ENCODE measurements at regions not wholly inside any gene's neighbourhood (a gene's known extent, or its start where the extent isn't known, plus 50 kb on each side); places are given as distances from the start of the nearest gene placed in this dataset.

GRCh38 chr9:10703139-10703538, 90.3 kb upstream of the PTPRD start:
- TF ChIP-seq CTCF (IDR thresholded peaks at IDR 0.05) (no peak), POLR2AphosphoS5 (IDR thresholded peaks at IDR 0.05) (no peak), EP300 (IDR thresholded peaks at IDR 0.05; ENCODE audit: low read depth) (no peak)

Data from transverse colon (tissue), 4 donors.